Heart left ventricle (tissue), 13 donors: ENCODE measurements at regions not wholly inside any gene's neighbourhood (a gene's known extent, or its start where the extent isn't known, plus 50 kb on each side); places are given as distances from the start of the nearest gene placed in this dataset.

Source experiments
- CTCF ChIP-seq, 12 donors: fragments of 200-600 bp; sonication (generic) in 4 of 12; IDR thresholded peaks; one replicate each; pipeline versions ENCODE4 v1.5.0 to v1.8.0; 2018 to 2022; ENCODE audit warnings: antibody characterized with exemption in 12 of 12, mild to moderate bottlenecking in 5 of 12
- POLR2A ChIP-seq, 2 donors: fragments of 450-650 bp; IDR thresholded peaks; one replicate each; pipeline ENCODE4 v1.6.1; 2017; ENCODE audit warnings: antibody characterized with exemption in 2 of 2, mild to moderate bottlenecking in 2 of 2, moderate library complexity in 2 of 2
- donor health status: ischemic (EF 13 %, LVEDD 7.1; RV severe dilation, severe dysfunction).
- donor health status: DM: no; HTN: yes; CAD: no.
- donor health status: DM: no; HTN: no; CAD: no.
- donor health status: ischemic (EF 25% LVEDD 6.9; RV normal size, moderate dysfunction).
- donor health status: ischemic (EF 25% LVEDD 5.7; RV mildly dilated, moderate dysfunction).
- donor health status: ischemic (EF 35%, LVEDD 5.7; RV mildly dilated, moderate dysfunction).
- donor health status: nonischemic (EF 11% LVEDD 7.7; RV severe dilation, severe dysfunction).
- donor health status: DM: yes; HTN: yes; CAD: no.
- donor health status: PGD.
- donor health status: ischemic (EF 29% LVEDD 5.4; RV normal size, mild dysfunction).
- donor health status: nonischemic (EF 23%, LVEDD 6.1; RV moderate dilation, normal function).

GRCh38 chr2:39570614-39571013, 95.1 kb upstream of the TMEM178A start:
- no peak for TF ChIP-seq CTCF (IDR thresholded peaks at IDR 0.05)
- no peak for TF ChIP-seq POLR2A (IDR thresholded peaks at IDR 0.05)
